Tibial artery (tissue), 4 donors: ENCODE measurements at regions not wholly inside any gene's neighbourhood (a gene's known extent, or its start where the extent isn't known, plus 50 kb on each side); places are given as distances from the start of the nearest gene placed in this dataset.

Experiments
- DNase-seq, 2 donors: peaks; one replicate each; pipeline ENCODE4 v3.0.0-alpha.2; 2019
- H3K27ac ChIP-seq, 2 donors: fragments of 200-600 bp; sonication (generic) in 1 of 2; 1 replicate in 1 of 2; 2 replicates in 1 of 2; pipeline ENCODE4 v1.5.1; 2018 to 2019; ENCODE audit warnings: mild to moderate bottlenecking in 1 of 2
- H3K27me3 ChIP-seq, 2 donors: fragments of 200-600 bp; sonication (generic) in 1 of 2; one replicate each; pipeline versions ENCODE4 v1.5.1 to v1.6.0; 2016 to 2019
- H3K36me3 ChIP-seq, 3 donors: fragments of 200-600 bp; sonication (generic) in 2 of 3; one replicate each; pipeline ENCODE4 v1.5.1; 2016 to 2019; ENCODE audit warnings: mild to moderate bottlenecking in 2 of 3
- H3K4me1 ChIP-seq, 4 donors: fragments of 200-600 bp; sonication (generic) in 2 of 4; 1 replicate in 3 of 4; 2 replicates in 1 of 4; pipeline ENCODE4 v1.5.1; 2016 to 2019
- H3K4me3 ChIP-seq, 2 donors: fragments of 200-600 bp; sonication (generic) in 1 of 2; 1 replicate in 1 of 2; 2 replicates in 1 of 2; pipeline ENCODE4 v1.5.1; 2018 to 2019; ENCODE audit warnings: mild to moderate bottlenecking in 2 of 2
- H3K9me3 ChIP-seq, 3 donors: fragments of 200-600 bp; sonication (generic) in 1 of 3; one replicate each; pipeline ENCODE4 v1.5.1; 2016 to 2019
- CTCF ChIP-seq, 2 experiments: fragments of 200-600 bp in 1 of 2; fragments of 450-650 bp in 1 of 2; IDR thresholded peaks; one replicate each; pipeline ENCODE4 v1.5.1; 2017 to 2019; ENCODE audit warnings: antibody characterized with exemption in 2 of 2, mild to moderate bottlenecking in 1 of 2, moderate library complexity in 1 of 2
- intact Hi-C: fragments of 100-400 bp; cut with DNase I; formaldehyde crosslinking; loops from one replicate; pipeline ENCODE4 v1.15.0; 2023; ENCODE audit warnings: low total_unique reads

GRCh38 chr3:1587426-1587825 is 494.6 kb downstream of the CNTN6 start:
- H3K27ac ChIP-seq = no peak overlapping the region
- peaks cover 0 to 23% (median 0%) of the 10 kb centered on the region in 3 donors for H3K9me3 ChIP-seq
- H3K4me1 ChIP-seq = no peaks in the 10 kb centered on the region
- no peak for TF ChIP-seq CTCF (IDR thresholded peaks at IDR 0.05)
- H3K4me3 ChIP-seq = no peak overlapping the region
- no peak for DNase-seq
- H3K27me3 ChIP-seq = no peaks in the 10 kb centered on the region
- no peaks in the 10 kb centered on the region for H3K36me3 ChIP-seq
- intact Hi-C loops = no loop called here

- intact Hi-C loops = no loop called here
- H3K4me1 ChIP-seq = no peaks in the 10 kb centered on the region
- no peaks in the 10 kb centered on the region for H3K36me3 ChIP-seq
- no peak overlapping the region for H3K4me3 ChIP-seq
- H3K27ac ChIP-seq = no peak overlapping the region
- no peaks in the 10 kb centered on the region for H3K27me3 ChIP-seq
- no peak for TF ChIP-seq CTCF (IDR thresholded peaks at IDR 0.05)
- DNase-seq = no peak
- H3K9me3 ChIP-seq = peaks cover 0 to 23% (median 0%) of the 10 kb centered on the region in 3 donors
These were observed 498.7 kb downstream of the CNTN6 start for GRCh38 chr3:1591327-1592028.

- Histone ChIP-seq H3K36me3 (no peaks in the 10 kb centered on the region), H3K4me3 (no peak overlapping the region), H3K27me3 (no peaks in the 10 kb centered on the region), H3K27ac (no peak overlapping the region), H3K4me1 (no peaks in the 10 kb centered on the region), H3K9me3 (peaks cover 0 to 11% (median 0%) of the 10 kb centered on the region in 3 donors)
- no peak for DNase-seq
- intact Hi-C loops = no loop called here
- no peak for TF ChIP-seq CTCF (IDR thresholded peaks at IDR 0.05)
These were observed 502.1 kb downstream of the CNTN6 start for GRCh38 chr3:1594940-1595339.

- H3K9me3 ChIP-seq = no peaks in the 10 kb centered on the region
- intact Hi-C loops = no loop called here
- DNase-seq = no peak
These were observed 498.5 kb upstream of the CNTN4 start for GRCh38 chr3:1600206-1600605.

GRCh38 chr3:1600700-1601418 is 497.8 kb upstream of the CNTN4 start:
- no peak overlapping the region for H3K4me3 ChIP-seq
- no peak overlapping the region for H3K27ac ChIP-seq
- no peaks in the 10 kb centered on the region for H3K9me3 ChIP-seq
- no peaks in the 10 kb centered on the region for H3K4me1 ChIP-seq
- DNase-seq = no peak
- intact Hi-C loops = no loop called here
- TF ChIP-seq CTCF (IDR thresholded peaks at IDR 0.05) = no peak
- H3K36me3 ChIP-seq = no peaks in the 10 kb centered on the region
- no peaks in the 10 kb centered on the region for H3K27me3 ChIP-seq

More at GRCh38 chr3:1600206-1600605, 498.5 kb upstream of the CNTN4 start:
- Histone ChIP-seq H3K27ac (no peak overlapping the region), H3K4me1 (no peaks in the 10 kb centered on the region), H3K27me3 (no peaks in the 10 kb centered on the region), H3K4me3 (no peak overlapping the region), H3K36me3 (no peaks in the 10 kb centered on the region)
- no peak for TF ChIP-seq CTCF (IDR thresholded peaks at IDR 0.05)
